Suprapubic skin (tissue), 4 donors: ENCODE measurements at regions not wholly inside any gene's neighbourhood (a gene's known extent, or its start where the extent isn't known, plus 50 kb on each side); places are given as distances from the start of the nearest gene placed in this dataset.

Experiments used
- EP300 ChIP-seq: sonication (generic); formaldehyde crosslinking; IDR thresholded peaks from one replicate; pipeline ENCODE4 v1.6.1; 2017; ENCODE audit warnings: antibody characterized with exemption
- POLR2A ChIP-seq, 2 donors: fragments of 450-650 bp; IDR thresholded peaks; one replicate each; pipeline ENCODE4 v1.6.1; 2017; ENCODE audit warnings: antibody characterized with exemption in 2 of 2, mild to moderate bottlenecking in 2 of 2, moderate library complexity in 2 of 2
- POLR2AphosphoS5 ChIP-seq, 3 donors: sonication (generic); formaldehyde crosslinking; IDR thresholded peaks; one replicate each; pipeline ENCODE4 v1.6.1; 2017; ENCODE audit warnings: antibody characterized with exemption in 3 of 3
- TF ChIP-seq, protein P1 (sequence below), 2 donors: fragments of 200-600 bp in 1 of 2; fragments of 450-650 bp in 1 of 2; sonication (generic) in 1 of 2; IDR thresholded peaks; one replicate each; pipeline ENCODE4 v1.5.1; 2016 to 2019; ENCODE audit warnings: antibody characterized with exemption in 2 of 2, mild to moderate bottlenecking in 1 of 2, moderate library complexity in 1 of 2

DNA sequence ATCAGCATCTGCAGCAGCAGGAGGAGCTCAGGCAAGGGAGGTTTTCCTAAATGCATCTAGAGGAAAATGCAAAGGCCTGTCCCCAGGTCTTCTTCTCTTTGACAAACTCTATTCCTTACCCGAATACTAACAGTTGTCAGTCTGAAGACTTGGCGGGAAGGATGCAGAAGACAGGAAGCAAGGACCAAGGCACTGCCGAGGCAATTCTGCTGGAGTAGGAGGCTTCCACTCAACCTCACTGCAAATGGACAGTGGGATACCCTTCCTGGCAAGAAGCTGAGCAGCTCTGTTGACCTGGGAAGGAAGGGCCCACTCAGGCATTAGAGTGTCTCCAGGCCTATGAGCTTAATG lies 373.0 kb downstream of the CCSER2 start:
- TF ChIP-seq, protein P1, sequence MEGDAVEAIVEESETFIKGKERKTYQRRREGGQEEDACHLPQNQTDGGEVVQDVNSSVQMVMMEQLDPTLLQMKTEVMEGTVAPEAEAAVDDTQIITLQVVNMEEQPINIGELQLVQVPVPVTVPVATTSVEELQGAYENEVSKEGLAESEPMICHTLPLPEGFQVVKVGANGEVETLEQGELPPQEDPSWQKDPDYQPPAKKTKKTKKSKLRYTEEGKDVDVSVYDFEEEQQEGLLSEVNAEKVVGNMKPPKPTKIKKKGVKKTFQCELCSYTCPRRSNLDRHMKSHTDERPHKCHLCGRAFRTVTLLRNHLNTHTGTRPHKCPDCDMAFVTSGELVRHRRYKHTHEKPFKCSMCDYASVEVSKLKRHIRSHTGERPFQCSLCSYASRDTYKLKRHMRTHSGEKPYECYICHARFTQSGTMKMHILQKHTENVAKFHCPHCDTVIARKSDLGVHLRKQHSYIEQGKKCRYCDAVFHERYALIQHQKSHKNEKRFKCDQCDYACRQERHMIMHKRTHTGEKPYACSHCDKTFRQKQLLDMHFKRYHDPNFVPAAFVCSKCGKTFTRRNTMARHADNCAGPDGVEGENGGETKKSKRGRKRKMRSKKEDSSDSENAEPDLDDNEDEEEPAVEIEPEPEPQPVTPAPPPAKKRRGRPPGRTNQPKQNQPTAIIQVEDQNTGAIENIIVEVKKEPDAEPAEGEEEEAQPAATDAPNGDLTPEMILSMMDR (IDR thresholded peaks at IDR 0.05) = no peak
- no peak for TF ChIP-seq EP300
- TF ChIP-seq POLR2A (IDR thresholded peaks at IDR 0.05) = no peak
- TF ChIP-seq POLR2AphosphoS5 (IDR thresholded peaks at IDR 0.05) = no peak
